ENCODE measurements at regions not wholly inside any gene's neighbourhood (a gene's known extent, or its start where the extent isn't known, plus 50 kb on each side); places are given as distances from the start of the nearest gene placed in this dataset.
"Not testable (repeated sequence)": the region's sequence is repeated elsewhere in the genome, so short reads cannot be mapped to it uniquely, and the experiment has no call there.

GRCh38 chr2:88927128-88927527, 235.7 kb downstream of the RPIA start:
- no peak for DNase-seq

- DNase-seq = no peak
These were observed 239.2 kb downstream of the RPIA start for GRCh38 chr2:88930659-88931058.

GRCh38 chr2:88932686-88933085, 241.2 kb downstream of the RPIA start:
- DNase-seq = no peak

GRCh38 chr2:88933091-88933490, 241.6 kb downstream of the RPIA start:
- DNase-seq = no peak

- peak; percentile 5 for DNase-seq
These were observed 242.5 kb downstream of the RPIA start for GRCh38 chr2:88933980-88934379.

DNA sequence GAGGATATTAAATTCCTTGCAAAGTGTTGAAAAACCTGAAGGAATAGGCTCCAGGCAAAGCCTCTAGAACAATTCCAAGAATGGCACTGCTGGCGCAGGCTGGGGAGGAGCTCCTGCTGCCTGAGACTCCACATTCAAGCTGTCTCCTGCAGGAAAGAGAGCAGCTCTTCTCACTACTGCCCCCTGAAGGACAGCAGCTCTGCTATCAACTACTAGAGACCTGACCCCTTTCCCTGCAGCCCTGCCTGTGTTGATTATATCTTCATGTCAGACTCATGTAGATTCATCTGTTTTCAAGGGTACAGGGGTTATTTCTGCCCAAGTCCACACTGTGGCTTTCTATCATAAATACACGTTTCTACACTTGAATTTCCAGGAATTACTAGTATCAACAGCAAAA, 249.7 kb downstream of the RPIA start:
- peak; percentile 18 for DNase-seq

DNA sequence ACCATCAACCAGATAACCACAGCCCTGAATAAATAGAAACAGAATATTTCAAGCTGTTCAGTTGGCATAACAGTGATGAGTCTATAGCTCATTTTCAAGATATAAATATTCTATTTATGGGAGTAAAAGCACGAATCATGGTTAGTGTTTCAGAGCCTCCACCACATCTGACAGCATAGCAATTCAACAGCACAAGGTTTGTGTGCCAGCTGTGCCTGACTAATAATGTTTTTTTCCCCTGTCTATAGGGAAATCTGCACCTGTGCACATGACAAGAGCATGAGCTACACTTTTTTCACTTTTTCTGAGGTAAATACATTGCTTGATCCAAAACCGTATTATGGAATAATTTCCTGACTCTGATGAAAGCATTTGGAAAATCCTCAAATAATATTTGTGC, 251.3 kb downstream of the RPIA start:
- DNase-seq = no peak

- no peak for DNase-seq
These were observed 257.9 kb downstream of the RPIA start for GRCh38 chr2:88949336-88949735.

DNA sequence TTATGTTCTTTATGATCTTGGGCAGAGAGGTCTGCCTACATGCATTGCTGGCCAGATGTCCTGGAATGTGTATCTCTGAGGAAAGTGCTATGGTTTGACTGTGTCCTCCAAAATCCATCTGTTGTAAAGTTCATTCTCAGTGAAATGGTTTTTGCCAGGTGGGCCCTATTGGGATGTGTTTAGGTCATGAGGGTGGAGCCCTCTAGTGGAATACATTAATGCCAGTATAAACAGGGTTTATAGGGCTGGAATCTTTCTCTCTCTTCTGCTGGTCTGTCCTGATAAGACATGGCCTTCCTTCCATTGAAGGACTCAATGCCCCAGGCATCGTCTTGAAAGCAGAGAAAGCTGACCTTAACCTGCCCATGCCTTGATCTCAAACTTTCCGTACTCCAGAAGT, 258.5 kb downstream of the RPIA start:
- no peak for DNase-seq

- DNase-seq = no peak
These were observed 264.1 kb downstream of the RPIA start for GRCh38 chr2:88955607-88956006.

- no peak for DNase-seq
These were observed 268.2 kb downstream of the RPIA start for GRCh38 chr2:88959480-88960204.

GRCh38 chr2:88961323-88961722, 269.9 kb downstream of the RPIA start:
- DNase-seq = not testable (repeated sequence)

- DNase-seq = no peak
These were observed 276.4 kb downstream of the RPIA start for GRCh38 chr2:88967844-88968243.

GRCh38 chr2:88978011-88978410, 286.5 kb downstream of the RPIA start:
- not testable (repeated sequence) for DNase-seq

- not testable (repeated sequence) for DNase-seq
These were observed 287.0 kb downstream of the RPIA start for GRCh38 chr2:88978446-88978845.

DNA sequence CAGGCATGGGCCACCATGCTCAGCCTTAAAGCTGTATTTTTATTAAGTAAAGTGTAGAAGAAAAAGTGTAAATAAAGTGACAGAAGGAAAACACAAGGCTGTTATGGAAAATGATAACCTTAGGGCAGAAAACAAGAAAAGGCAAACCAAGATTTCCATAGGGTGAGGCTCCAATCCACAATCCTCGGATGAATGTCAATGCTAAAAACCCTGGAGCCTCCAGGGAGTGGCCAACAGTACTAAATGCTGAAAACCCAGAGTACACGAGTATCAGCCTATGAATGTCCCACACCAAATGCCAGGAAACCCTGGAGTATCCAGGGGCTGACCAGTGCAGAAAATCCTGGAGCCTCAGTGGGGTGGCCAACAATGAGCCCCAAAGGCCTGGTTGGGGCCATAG, 292.6 kb downstream of the RPIA start:
- DNase-seq = not testable (repeated sequence)

DNA sequence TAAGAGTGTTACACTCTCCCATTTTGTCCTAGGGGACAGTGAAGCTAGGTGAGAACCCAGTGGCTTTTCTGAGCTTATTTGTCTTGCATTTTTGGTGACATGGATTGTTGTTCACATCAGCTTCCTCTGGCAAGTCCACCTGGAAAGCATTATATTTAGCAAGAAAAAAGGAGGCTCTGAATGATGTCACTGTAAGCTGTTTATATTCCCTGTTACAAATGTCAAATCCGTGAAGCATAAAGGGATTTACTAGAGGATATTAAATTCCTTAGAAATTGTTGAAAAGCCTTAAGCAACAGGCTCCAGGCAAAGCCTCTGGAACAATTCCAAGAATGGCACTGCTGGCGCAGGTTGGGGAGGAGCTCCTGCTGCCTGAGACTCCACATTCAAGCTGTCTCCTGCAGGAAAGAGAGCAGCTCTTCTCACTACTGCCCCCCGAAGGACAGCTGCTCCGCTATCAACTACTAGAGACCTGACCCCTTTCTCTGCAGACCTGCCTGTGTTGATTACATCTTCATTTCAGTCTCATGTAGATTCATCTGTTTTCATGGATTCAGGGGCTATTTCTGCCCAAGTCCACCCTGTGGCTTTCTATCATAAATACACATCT, 295.4 kb downstream of the RPIA start:
- not testable (repeated sequence) for DNase-seq

- DNase-seq = not testable (repeated sequence)
These were observed 297.1 kb downstream of the RPIA start for GRCh38 chr2:88988617-88989016.

- DNase-seq = not testable (repeated sequence)
These were observed 301.3 kb downstream of the RPIA start for GRCh38 chr2:88992819-88993218.

GRCh38 chr2:88994856-88995255, 303.4 kb downstream of the RPIA start:
- not testable (repeated sequence) for DNase-seq

DNA sequence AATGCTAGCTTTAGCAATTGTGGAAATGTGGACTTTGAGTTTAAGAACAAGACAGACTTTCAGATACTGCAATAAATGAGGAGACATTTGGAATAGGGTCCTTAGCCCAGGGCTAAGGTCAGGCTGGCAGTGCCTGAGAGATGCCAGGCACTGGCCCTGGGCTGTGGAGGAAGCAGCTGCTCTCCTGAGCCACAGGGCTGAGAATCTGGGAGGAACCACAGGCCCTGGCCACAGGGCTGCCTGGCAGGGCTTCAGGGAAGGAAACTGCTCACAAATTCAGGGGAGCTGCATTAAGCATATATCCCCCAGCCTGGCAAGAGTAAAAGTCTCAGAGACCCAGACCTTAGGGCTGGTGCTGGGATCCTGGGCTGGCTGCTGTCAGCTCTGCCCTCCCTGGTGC, 305.1 kb downstream of the RPIA start:
- DNase-seq = not testable (repeated sequence)

DNA sequence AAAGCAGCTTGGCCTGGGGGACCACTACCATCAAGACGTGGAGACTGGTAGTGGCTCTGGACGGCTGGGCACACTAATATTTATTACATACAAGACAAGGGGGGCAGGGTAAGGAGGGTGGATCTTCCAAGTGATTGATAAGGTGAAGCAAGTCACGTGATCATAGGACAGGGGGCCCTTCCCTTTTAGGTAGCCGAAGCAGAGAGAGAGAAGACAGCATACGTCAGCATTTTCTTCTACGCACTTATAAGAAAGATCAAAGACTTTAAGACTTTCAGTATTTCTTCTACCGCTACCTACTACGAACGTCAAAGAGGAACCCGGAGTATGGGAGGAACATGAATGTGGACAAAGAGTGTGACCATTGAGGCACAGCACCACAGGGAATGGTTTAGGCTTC, 307.9 kb downstream of the RPIA start:
- DNase-seq = no peak

GRCh38 chr2:89000235-89000634, 308.8 kb downstream of the RPIA start:
- no peak for DNase-seq

DNA sequence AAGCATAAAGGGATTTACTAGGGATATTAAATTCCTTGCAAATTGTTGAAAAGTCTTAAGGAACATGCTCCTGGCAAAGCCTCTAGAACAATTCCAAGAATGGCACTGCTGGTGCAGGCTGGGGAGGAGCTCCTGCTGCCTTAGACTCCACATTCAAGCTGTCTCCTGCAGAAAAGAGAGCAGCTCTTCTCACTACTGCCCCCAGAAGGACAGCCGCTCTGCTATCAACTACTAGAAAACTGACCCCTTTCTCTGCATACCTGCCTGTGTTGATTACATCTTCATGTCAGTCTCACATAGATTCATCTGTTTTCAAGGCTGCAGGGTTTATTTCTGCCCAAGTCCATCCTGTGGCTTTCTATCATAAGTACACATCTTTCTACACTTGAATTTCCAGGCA, 312.8 kb downstream of the RPIA start:
- not testable (repeated sequence) for DNase-seq

DNA sequence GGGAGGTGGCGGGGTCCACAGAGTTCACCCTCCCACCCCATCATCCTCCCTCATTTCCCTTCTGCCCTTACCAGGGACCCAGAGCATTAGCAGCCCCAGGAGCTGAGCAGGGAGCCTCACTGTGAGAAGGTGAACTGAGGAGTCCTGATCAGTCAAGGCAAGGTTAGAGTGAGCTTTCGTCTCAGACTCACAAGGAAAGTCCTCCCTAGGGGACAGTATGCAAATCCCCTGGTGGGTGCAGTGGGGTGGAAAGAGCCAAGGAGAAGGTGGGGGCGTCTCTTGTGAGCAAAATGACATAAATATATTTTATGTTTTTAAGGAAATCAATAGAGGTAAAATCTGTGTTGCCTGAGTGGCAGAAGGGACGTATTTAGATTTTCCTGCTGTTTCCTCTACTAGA, 329.1 kb downstream of the RPIA start:
- DNase-seq = not testable (repeated sequence)

Data from DMS153 (cell line).